Ishikawa (cell line): ENCODE measurements at regions not wholly inside any gene's neighbourhood (a gene's known extent, or its start where the extent isn't known, plus 50 kb on each side); places are given as distances from the start of the nearest gene placed in this dataset.

Source experiments
- CEBPB ChIP-seq: IDR thresholded peaks from 2 replicates; pipeline ENCODE4 v1.6.1; 2012
- EGR1 ChIP-seq: IDR thresholded peaks from 2 replicates; pipeline ENCODE4 v1.6.1; 2012
- TEAD4 ChIP-seq: IDR thresholded peaks from 2 replicates; pipeline ENCODE4 v1.6.1; 2012
- YY1 ChIP-seq: IDR thresholded peaks from 2 replicates; pipeline ENCODE4 v1.6.1; 2012; ENCODE audit warnings: low read depth

GRCh38 chr14:87030197-87030596 lies 962.8 kb downstream of the GALC start:
- TF ChIP-seq TEAD4 (no peak), CEBPB (no peak), YY1 (no peak), EGR1 (no peak)
